Gastrocnemius medialis (tissue), 4 donors: ENCODE measurements at regions not wholly inside any gene's neighbourhood (a gene's known extent, or its start where the extent isn't known, plus 50 kb on each side); places are given as distances from the start of the nearest gene placed in this dataset.

Experiments
- POLR2A ChIP-seq, 2 donors: fragments of 450-650 bp; IDR thresholded peaks; one replicate each; pipeline ENCODE4 v1.6.1; 2017; ENCODE audit warnings: antibody characterized with exemption in 2 of 2, mild to moderate bottlenecking in 2 of 2, moderate library complexity in 2 of 2
- TF ChIP-seq, protein P1 (sequence below), 5 experiments: fragments of 450-650 bp in 3 of 5; fragments of 200-600 bp in 2 of 5; sonication (generic) in 2 of 5; IDR thresholded peaks in 4 of 5; conservative IDR thresholded peaks in 1 of 5; 1 replicate in 4 of 5; 2 replicates in 1 of 5; pipeline ENCODE4 v1.5.1; 2016 to 2019; ENCODE audit warnings: antibody characterized with exemption in 5 of 5, mild to moderate bottlenecking in 3 of 5, moderate library complexity in 3 of 5

- TF ChIP-seq, protein P1, sequence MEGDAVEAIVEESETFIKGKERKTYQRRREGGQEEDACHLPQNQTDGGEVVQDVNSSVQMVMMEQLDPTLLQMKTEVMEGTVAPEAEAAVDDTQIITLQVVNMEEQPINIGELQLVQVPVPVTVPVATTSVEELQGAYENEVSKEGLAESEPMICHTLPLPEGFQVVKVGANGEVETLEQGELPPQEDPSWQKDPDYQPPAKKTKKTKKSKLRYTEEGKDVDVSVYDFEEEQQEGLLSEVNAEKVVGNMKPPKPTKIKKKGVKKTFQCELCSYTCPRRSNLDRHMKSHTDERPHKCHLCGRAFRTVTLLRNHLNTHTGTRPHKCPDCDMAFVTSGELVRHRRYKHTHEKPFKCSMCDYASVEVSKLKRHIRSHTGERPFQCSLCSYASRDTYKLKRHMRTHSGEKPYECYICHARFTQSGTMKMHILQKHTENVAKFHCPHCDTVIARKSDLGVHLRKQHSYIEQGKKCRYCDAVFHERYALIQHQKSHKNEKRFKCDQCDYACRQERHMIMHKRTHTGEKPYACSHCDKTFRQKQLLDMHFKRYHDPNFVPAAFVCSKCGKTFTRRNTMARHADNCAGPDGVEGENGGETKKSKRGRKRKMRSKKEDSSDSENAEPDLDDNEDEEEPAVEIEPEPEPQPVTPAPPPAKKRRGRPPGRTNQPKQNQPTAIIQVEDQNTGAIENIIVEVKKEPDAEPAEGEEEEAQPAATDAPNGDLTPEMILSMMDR (IDR thresholded peaks at IDR 0.05 in 4 of 5, conservative IDR thresholded peaks at IDR 0.05 in 1 of 5): no peak
- TF ChIP-seq POLR2A (IDR thresholded peaks at IDR 0.05): no peak
Observed at GRCh38 chr5:90226433-90227099, 183.0 kb downstream of the CETN3 start.
